Globus pallidus (tissue), 1 donor: ENCODE measurements at regions not wholly inside any gene's neighbourhood (a gene's known extent, or its start where the extent isn't known, plus 50 kb on each side); places are given as distances from the start of the nearest gene placed in this dataset.

Source experiments
- DNase-seq: peaks from one replicate; pipeline ENCODE4 v3.0.0-alpha.2; 2015; ENCODE audit warnings: low spot score

DNA sequence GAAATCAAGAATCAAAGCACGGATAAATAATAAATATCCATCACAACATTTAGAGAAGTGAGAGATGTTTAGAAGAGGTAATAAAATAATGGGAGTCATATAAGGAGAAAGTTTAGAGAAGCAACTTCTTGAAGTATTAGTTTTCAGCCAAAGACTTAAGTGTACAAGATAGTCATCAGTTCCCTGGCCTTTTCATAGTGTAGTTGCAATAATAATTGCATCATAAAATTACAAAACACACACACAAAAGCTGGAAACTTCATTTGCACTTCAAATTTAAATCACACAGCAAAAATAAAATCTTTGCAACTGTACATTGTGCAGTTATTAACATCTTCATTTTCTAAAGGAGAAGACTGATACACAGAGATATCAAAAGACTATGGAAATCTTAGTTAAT is 319.1 kb upstream of the RGMB start:
- DNase-seq, result no peak

DNA sequence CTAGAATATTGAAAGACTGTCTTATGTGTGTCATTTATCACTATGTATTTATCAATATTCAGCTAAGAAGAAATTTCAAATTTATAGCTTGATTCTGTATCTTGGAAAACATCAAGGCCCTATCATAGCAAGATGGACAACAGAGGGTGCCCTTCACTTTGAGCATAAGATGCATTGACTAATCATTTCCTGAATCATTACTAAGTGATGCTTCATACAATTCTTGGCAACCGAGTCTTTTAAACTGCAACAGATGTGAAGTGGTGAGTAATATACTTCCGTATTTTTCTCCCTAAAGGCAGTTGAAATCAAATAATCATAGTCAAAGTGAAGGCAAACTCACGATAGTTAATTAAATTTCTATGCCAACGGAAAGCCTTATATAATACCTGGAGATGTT is 318.6 kb upstream of the RGMB start:
- peak; percentile 8 for DNase-seq

DNA sequence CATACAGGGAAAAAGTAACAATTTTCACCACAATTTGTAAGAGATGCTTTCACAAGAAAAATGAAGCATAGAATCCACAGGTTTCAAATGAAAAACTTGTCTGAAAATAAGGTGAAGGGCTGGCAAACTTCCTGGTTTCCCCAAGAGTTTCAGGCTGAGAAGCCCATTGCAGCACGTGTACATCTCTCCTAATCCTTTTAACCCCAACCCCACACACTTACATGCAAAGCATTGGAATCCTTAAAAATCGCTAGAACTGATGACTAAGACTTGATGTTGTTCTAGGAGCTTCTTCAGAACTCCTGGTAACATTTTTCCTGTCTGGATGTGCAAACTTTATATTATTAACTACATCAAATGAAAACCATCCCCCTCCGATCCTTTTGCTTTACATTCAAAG is 317.8 kb upstream of the RGMB start:
- DNase-seq, result no peak

DNA sequence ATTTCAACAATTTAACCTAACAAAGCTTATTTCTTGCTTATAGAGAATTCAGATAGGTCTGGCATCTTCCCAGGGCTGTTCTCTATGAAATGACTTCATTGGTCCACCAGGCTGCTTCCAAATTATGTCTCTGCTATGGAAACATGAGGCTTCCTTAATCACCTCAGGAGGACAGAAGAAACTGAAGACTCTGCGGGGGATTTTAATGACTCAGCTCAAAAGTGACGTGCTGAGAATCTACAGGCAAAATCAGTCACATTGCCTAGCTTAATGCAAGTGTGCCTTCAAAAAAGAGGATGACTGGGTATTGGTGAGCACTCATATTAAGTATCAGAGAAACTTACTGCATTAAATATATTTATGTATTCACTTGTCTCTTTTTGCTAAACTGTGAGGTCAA is 315.5 kb upstream of the RGMB start:
- no peak for DNase-seq

DNA sequence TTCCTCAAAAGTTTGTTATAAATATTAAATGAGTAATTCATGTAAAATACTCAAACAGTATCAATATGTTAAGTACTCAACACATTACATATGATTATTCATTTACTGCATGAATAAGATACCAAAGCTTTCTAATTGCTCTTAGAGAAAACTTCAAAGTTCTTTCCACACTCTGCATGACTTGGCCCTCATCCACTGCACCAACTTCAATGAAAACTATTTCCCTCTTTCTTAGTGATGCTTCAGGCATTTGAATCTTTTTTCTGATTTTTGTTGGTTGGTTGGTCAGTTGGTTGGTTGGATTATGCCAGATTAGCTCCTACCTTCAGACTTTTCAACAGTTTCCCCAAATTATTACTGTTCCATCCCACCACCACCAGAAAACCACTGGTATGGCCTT is 314.7 kb upstream of the RGMB start:
- DNase-seq, result no peak

DNA sequence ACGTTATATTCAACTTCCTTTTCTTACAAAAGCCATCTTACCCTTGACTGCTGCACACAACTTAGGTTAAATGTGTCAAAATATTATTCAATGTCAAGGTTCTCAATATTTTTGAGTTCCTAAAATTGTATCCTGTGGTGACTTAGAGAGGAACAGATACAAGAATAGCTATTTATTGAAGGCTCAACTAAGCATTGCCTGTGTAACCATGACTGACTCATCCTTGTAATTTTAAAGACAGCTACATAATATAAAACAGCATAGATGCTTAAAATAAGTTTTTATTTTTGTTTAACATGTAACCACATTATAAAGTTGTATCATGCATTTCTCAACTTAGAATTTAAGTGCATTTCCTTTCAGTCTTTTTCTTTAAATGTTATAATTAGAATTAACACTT is 312.9 kb upstream of the RGMB start:
- DNase-seq, result no peak

DNA sequence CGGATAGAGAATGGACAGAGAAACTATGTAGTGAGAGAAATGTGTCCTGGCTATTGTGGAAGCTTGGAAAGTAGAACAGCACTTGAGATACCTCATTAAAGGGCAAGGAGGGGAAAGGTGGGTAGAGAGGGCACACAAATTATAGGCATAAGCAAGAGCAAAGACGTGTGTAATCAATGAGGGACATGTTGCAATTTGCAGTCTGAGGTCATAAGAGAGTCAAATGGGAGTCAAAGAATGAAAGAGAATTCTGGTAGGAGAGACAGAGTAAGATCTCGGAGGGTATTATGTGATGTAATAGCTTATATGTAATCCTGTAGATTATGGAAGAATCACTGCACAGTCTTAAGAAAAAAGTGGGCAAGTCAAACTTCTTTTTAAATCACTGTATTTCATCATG is 312.0 kb upstream of the RGMB start:
- no peak for DNase-seq

DNA sequence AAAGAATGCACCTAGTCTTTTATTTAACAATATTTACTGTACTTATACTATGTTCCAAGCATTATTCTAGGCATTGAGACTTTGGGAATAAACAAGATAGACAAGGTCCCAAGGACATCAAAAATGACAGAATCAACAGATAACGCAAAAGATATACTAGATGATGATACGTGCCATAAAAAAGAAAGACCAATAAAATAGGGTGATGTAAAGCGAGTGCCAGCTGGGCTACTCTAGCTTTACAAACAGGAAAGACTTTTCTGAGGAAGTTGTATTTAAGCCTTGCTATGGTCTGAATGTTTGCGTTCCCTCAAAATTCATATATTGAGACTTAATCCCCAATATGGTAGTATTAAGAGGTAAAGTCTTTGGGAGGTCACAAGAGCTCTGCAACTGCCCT is 310.2 kb upstream of the RGMB start:
- no peak for DNase-seq

DNA sequence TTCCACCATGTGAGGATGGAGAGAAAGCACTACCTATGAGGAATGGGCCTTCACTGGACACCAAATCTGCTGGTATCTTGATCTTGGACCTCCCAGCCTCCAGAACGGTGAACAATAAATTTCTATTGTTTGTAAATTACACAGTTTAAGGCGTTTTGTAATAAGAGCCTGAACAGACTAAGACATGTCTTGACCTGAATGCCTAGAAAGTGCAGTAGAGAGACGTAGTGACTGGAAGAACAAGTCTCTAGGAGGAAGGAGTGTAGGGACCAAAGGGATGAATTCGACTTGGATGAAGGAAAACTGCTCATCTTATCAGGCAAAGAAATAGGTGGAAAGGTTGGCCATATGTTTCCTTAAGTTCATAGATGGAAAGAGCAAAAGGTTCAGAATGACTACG is 309.8 kb upstream of the RGMB start:
- no peak for DNase-seq

DNA sequence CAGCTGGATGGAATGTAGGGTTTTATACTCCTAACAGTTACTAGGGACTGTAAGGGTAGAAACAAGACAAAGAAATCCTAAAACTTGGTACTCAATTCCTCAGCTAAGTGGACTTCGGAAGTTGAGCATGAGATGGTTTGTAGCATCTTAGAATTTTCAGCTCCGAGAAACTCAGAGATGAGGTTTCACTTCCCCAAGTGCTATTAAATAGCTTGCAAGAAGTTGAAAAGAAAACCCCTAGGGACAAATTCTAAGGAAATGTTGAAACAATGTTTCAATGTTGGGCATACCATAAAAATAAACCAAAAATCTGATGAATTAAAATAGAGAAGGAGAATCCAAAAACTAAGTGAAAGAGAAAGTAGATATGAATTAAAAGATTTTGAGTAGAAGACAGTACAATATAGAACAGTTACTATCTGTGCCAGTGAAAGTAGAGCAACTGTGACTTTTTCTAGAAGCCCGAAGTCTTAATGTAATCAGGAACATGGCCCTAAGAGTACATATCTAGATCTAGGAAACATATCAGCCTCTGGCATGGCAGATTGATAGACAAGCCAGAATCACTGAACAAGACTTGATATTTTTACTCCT is 308.6 kb upstream of the RGMB start:
- no peak for DNase-seq

DNA sequence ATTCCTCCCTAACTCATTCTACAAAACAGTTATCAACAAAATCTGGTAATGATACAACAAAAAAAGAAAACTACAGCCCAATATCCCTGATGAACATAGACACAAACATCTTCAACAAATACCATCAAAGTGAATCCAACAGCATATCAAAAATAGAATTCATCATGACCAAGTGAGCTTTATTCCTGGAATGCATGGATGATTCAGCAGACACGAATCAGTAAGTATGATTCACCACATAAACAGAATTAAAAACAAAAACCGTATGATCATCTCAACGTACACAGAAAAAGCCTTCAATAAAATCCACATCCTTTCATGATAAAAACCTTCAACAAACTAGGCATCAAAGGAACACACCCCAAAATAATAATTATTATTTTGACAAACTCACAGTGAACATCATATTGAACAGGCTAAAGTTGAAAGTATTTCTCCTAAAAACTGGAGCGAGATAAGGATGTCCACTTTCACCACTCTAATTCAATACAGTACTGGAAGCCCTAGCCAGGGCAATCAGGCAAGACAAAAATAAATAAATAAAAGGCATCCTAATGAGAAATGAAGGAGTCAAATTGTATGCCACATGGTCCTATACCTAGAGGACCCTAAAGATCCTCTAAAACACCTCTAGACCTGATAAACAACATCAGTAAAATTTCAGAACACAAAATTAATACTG is 305.1 kb upstream of the RGMB start:
- no peak for DNase-seq

DNA sequence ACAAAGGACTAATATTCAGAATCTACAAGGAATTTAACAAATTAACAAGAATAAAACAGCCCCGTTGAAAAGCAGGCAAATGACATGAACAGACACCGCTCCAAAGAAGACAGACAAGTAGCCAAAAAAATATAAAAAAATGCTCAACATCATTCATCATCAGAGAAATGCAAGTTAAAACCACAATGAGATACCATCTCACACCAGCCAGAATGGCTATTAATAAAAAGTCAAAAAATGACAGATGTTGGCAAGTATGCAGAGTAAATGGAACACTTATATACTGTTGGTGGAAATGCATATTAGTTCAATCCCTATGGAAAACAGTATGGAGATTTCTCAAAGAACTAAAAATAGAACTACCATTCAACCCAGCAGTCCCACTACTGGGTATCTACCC is 302.7 kb upstream of the RGMB start:
- DNase-seq, result no peak

DNA sequence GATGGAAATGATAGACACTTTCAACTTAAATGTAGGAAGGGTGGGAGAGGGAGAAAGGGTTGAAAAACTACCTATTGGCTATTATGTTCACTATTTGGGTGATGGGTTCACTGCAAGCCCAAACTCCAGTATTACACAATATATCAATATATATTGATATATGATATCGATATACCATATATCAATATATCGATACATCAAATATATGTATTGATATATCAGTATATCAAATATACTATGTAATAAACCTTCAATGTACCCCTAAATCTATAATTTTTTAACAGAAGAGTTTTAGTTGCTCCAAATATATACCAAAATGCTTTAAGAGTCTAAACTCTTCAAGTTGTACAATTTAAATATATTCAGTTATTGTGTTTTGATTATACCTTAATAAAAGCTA is 302.0 kb upstream of the RGMB start:
- DNase-seq, result no peak

DNA sequence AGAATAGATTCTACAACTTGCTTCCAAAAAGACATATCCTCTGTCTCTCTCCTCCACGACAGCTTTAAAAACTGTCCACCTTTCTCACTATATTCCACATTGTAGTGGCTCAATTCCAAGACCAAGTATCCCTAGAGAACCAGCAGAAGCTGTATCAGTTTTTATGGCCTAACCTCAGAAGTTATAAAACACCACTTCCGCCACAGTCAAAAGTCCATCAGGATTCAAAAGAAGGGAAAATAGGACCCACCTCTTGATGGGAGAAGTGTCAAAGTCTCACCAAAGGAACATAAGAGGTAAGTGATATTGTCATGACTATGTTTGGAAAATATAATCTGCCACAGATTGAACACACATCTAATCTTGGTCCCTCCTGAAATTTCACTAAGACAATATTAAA is 299.2 kb upstream of the RGMB start:
- DNase-seq, result no peak

DNA sequence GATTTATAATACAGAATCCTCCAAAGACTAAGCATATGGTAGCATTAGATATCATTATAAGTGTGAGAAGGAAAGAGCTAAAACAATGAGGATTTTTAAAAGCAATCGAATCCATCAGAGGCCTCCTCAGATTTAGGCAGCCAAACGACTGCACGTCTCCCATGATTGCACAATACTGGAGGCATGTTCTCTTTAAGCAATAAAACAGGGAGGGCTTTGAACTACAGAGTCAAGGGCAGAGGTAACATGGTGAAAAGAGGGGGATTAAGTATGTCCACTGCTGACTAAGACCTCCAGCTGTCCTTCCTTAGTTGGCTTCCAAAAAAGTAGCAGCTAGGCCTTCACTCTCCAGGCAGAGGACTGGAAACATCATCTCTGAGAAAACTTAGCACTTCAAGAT is 298.7 kb upstream of the RGMB start:
- DNase-seq, result no peak

DNA sequence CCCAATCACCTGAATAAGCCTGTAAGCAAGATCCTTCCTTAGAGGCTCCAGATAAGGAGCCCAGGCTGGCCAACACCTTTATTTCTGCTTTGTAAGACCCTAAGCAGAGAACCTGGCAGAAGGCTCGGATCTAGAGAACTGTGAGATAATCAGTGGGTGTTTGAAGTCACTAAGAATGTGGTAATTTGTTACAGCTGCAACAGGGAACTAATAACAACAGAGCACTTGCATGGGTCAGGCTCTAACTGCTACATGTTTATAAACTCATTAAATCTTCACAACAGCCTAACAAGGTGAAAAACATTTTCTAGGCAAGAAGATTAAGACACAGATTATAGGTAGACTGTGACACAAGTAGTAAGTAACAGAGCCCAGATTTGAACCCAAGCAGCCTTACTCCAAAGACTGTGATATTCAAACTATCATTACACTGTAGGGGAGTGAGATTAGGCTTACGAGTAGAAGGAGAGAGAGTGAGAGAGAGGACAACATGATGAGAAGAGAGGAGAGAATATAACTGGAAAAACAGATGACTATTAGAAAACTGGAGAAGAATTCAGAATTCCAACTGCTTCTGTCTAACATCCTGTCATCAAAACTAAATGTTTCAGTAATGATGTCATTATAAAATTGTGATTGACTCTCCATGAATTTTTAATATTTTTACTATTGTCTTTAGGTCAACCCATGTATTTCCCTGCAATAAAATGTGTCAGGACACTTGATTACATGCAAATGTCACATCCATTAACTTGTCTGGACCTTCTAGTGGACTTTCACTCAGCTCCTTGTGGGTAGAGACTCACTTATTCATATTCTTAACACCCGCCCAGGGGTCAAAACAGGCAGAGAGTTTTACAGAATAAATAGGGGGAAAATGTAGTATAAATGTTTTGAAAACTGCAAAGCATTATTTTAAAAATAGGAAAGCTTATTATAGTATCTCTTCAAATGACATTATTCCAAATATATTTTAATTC is 290.9 kb upstream of the RGMB start:
- DNase-seq, result no peak

DNA sequence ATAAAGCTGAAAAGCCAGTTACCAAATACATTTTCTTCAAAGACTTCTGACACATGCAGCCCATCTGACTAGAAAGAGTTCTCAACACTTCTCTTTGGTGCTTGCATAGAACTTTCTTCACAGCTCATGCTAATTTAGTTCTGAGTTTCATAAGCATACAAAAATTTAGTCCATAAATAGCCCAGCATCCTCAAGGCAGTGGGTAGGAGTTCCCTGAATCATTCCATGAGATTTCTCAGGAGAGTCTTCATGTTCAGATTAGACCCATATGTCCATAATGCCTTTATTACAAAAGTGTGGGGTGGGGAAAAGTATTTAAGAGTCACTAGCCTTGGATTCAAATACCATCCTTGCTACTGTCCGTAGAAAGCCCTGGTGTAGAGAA is 290.2 kb upstream of the RGMB start:
- DNase-seq, result no peak

DNA sequence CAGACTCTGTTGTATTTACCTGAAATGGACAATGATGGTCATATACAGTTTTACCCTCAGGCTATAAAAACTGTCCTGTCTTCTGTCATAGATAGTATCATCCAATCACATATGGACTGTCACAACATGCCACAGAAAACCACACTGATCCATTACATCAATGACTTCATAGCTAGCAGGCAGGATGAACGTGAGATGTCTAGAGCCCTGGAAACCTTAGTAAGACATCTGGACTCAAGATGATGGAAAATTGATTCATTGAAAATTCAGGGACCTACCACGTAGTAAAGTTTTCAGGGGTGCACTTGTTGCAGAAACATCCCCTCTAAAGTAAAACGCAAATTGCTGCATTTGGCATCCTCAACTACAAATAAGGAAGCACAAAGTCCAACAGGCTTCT is 284.4 kb upstream of the RGMB start:
- DNase-seq, result no peak

DNA sequence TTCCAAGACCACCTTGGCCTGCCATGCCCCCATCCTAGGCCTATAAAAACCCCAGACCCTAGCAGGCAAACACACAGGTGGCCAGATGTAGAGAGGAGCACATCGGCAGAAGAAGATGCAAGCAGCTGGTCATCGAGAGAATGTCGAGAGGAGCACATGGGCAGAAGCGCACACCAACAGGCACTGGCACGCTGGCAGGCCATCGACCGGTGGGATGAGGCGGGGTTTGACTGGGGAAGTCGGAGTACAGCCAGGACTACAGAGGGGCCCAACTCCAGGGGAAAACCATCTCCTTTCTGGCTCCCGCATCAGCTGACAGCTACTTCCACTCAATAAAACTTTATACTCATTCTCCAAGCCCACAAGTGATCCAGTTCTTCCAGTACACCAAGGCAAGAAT is 283.1 kb upstream of the RGMB start:
- no peak for DNase-seq

DNA sequence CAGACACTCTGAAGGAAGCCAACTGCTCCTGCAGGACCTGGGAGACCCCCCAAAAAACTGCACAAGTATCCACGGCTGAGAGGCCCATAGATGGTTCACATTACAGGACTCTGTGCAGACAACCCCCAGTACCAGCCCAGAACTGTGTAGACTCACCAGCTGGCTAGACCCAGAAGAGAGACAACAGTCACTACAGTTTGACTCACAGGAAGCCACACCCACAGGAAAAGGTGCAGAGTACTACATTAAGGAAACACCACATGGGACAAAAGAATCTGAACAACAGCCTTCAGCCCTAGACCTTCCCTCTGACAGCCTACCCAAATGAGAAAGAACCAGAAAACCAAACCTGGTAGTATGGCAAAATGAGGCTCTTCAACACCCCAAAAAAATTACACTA is 281.2 kb upstream of the RGMB start:
- DNase-seq, result no peak

DNA sequence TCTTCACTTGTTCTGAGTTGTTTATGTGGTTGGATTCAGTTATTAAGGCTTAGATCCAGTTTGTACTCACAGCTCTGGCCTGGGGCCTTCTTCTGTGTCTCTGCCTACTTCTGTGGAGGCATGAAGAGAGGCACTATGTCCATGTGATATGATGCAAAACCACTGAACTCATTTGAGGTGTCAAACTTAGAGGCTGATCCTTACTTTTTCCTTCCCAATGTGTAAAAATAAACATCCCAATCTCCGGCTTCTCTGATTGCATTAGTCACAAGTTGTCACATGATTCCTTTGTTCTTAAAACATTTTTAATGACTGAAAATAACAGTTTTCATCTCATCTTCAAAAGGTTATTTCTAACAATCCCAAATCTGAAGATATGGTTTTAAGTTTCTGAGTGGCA is 276.0 kb upstream of the RGMB start:
- DNase-seq, result no peak

DNA sequence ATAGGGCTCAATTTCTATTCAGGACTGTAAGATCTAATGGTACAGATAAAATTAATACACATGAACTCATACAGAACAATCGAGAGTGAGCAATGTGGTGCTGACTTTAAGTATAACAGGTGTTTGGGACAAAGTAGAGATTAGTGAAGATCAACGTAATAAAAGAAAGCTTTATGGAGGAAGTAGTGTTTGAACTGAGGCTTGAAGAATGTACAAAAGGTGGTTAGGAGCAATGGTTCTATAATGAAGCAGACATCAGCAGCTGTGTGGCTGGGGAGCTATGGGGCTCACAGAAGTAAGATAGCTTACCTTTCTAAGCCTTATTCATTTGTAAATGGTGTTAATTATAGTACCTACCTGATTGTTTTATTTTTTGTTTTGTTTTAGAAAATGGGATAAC is 275.4 kb upstream of the RGMB start:
- no peak for DNase-seq

DNA sequence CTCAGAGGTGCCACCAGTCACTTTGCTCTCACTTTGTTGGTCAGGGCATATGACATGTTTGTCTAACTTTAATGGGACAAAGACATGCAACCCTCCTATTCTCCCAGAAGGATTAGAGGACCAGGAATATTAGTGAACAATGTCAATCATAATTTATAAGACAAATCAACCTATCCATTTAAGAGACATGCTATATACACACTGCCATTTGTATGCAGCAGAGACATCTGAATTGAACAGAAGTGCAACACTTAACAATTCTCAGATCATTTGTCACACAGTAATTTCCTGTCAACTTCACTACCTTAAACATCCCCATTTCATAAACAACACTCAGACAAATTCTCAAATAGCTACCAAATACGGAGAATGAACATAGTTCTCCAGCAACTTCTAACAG is 273.6 kb upstream of the RGMB start:
- DNase-seq, result no peak
